Keratinocyte (primary cell): ENCODE measurements at regions not wholly inside any gene's neighbourhood (a gene's known extent, or its start where the extent isn't known, plus 50 kb on each side); places are given as distances from the start of the nearest gene placed in this dataset.

Experiments used
- DNase-seq: peaks from one replicate; pipeline ENCODE4 v3.0.0-alpha.2; 2011; ENCODE audit warnings: low read depth, missing footprints, low spot score
- FAIRE-seq: peaks from 2 replicates; lab custom pipeline; 2011; peaks lifted over from hg19 to GRCh38; lab: Jason Lieb, UNC
- H2AFZ ChIP-seq: 2 replicates; pipeline ENCODE4 v1.6.0; 2012; ENCODE audit warnings: low read length, control low read depth, inconsistent platforms; ENCODE audit not compliant: control insufficient read depth
- H3K27ac ChIP-seq: 2 replicates; pipeline ENCODE4 v1.5.1; 2011; ENCODE audit warnings: low read length; ENCODE audit not compliant: control insufficient read depth, insufficient read depth
- H3K27me3 ChIP-seq: 3 replicates; pipeline ENCODE4 v1.6.0; 2011; ENCODE audit warnings: low read length; ENCODE audit not compliant: control insufficient read depth, insufficient read depth; ENCODE audit errors: extremely low read depth
- H3K36me3 ChIP-seq, 2 experiments: 2 replicates in 1 of 2; 3 replicates in 1 of 2; pipeline ENCODE4 v1.5.1; 2011; ENCODE audit warnings: low read length in 2 of 2, mild to moderate bottlenecking in 1 of 2; ENCODE audit not compliant: control insufficient read depth in 2 of 2, insufficient read depth in 2 of 2; ENCODE audit errors: extremely low read depth in 1 of 2
- H3K4me1 ChIP-seq: 3 replicates; pipeline ENCODE4 v1.5.1; 2011; ENCODE audit warnings: low read length; ENCODE audit not compliant: control insufficient read depth, insufficient read depth; ENCODE audit errors: extremely low read depth
- H3K4me2 ChIP-seq: 3 replicates; pipeline ENCODE4 v1.6.0; 2011; ENCODE audit warnings: low read depth, low read length; ENCODE audit not compliant: control insufficient read depth, insufficient read depth; ENCODE audit errors: extremely low read depth
- H3K4me3 ChIP-seq, 3 experiments: fragments of 200-600 bp in 1 of 3; sonication (generic) in 1 of 3; 2 replicates in 2 of 3; 3 replicates in 1 of 3; pipeline ENCODE4 v1.5.1; 2011 to 2016; ENCODE audit warnings: low read length in 3 of 3, mild to moderate bottlenecking in 3 of 3, control low read depth in 2 of 3, inconsistent platforms in 1 of 3, low read depth in 1 of 3, mixed read lengths in 1 of 3, mixed run types in 1 of 3, moderate library complexity in 1 of 3; ENCODE audit not compliant: control insufficient read depth in 2 of 3, insufficient read depth in 2 of 3; ENCODE audit errors: extremely low read depth in 1 of 3
- H3K79me2 ChIP-seq: 2 replicates; pipeline ENCODE4 v1.6.0; 2012; ENCODE audit warnings: low read length; ENCODE audit not compliant: control insufficient read depth, insufficient read depth
- H3K9ac ChIP-seq: 3 replicates; pipeline ENCODE4 v1.6.0; 2011; ENCODE audit warnings: low read length; ENCODE audit not compliant: control insufficient read depth, insufficient read depth; ENCODE audit errors: extremely low read depth
- H3K9me1 ChIP-seq: 3 replicates; pipeline ENCODE4 v1.6.0; 2011; ENCODE audit warnings: low read length; ENCODE audit not compliant: control insufficient read depth, insufficient read depth; ENCODE audit errors: extremely low read depth
- H3K9me3 ChIP-seq: 2 replicates; pipeline ENCODE4 v1.5.1; 2012; ENCODE audit warnings: low read depth, low read length; ENCODE audit not compliant: control insufficient read depth
- H4K20me1 ChIP-seq: 3 replicates; pipeline ENCODE4 v1.6.0; 2011; ENCODE audit warnings: low read length; ENCODE audit not compliant: control insufficient read depth, insufficient read depth; ENCODE audit errors: extremely low read depth
- CTCF ChIP-seq, 3 experiments: IDR thresholded peaks in 1 of 3; conservative IDR thresholded peaks in 1 of 3; optimal IDR thresholded peaks in 1 of 3; 2 replicates in 2 of 3; 3 replicates in 1 of 3; pipeline versions ENCODE3 to v1.5.1; 2011; ENCODE audit warnings: low read length in 3 of 3, mild to moderate bottlenecking in 3 of 3, moderate library complexity in 2 of 3, control low read depth in 1 of 3, inconsistent platforms in 1 of 3; ENCODE audit not compliant: insufficient read depth in 2 of 3; ENCODE audit errors: extremely low read depth in 1 of 3
- EZH2 ChIP-seq: IDR thresholded peaks from one replicate; pipeline ENCODE4 v1.6.1; 2012; ENCODE audit warnings: inconsistent platforms, mild to moderate bottlenecking, low read length, moderate library complexity
- dilution Hi-C: fragments of 300-500 bp; cut with MboI; formaldehyde crosslinking; loops from one replicate; pipeline ENCODE4 v1.7.0; 2020; ENCODE audit warnings: low sequenced_read_pairs; ENCODE audit not compliant: extremely low pct_ligation_motif_present

GRCh38 chr18:73286584-73286983 is 418.8 kb upstream of the NETO1 start:
- Histone ChIP-seq H3K9me3 (no peaks in the 10 kb centered on the region), H3K79me2 (no peaks in the 10 kb centered on the region), H3K4me1 (no peaks in the 10 kb centered on the region), H3K36me3 (no peaks in the 10 kb centered on the region), H3K27me3 (no peaks in the 10 kb centered on the region), H3K27ac (no peak overlapping the region), H3K4me3 (no peak overlapping the region), H3K4me2 (no peak overlapping the region), H3K9ac (no peak overlapping the region), H3K9me1 (no peaks in the 10 kb centered on the region), H2AFZ (no peak overlapping the region), H4K20me1 (no peaks in the 10 kb centered on the region)
- DNase-seq = no peak
- FAIRE-seq = no peak
- dilution Hi-C loops = no loop called here
- no peak for TF ChIP-seq EZH2
- TF ChIP-seq CTCF (optimal IDR thresholded peaks at IDR 0.05 in 1 of 3, IDR thresholded peaks at IDR 0.05 in 1 of 3, conservative IDR thresholded peaks at IDR 0.05 in 1 of 3; ENCODE audit: extremely low read depth in 1 of 3, insufficient read depth in 2 of 3, low read length in 3 of 3) = no peak

GRCh38 chr18:73283788-73284187 is 416.0 kb upstream of the NETO1 start:
- Histone ChIP-seq H4K20me1 (no peaks in the 10 kb centered on the region), H3K9ac (no peak overlapping the region), H3K27ac (no peak overlapping the region), H3K4me1 (no peaks in the 10 kb centered on the region), H3K9me3 (no peaks in the 10 kb centered on the region), H3K4me2 (no peak overlapping the region), H3K4me3 (no peak overlapping the region), H2AFZ (no peak overlapping the region), H3K79me2 (no peaks in the 10 kb centered on the region), H3K9me1 (no peaks in the 10 kb centered on the region), H3K36me3 (no peaks in the 10 kb centered on the region), H3K27me3 (no peaks in the 10 kb centered on the region)
- no peak for TF ChIP-seq EZH2
- TF ChIP-seq CTCF (optimal IDR thresholded peaks at IDR 0.05 in 1 of 3, IDR thresholded peaks at IDR 0.05 in 1 of 3, conservative IDR thresholded peaks at IDR 0.05 in 1 of 3; ENCODE audit: extremely low read depth in 1 of 3, insufficient read depth in 2 of 3, low read length in 3 of 3) = no peak
- FAIRE-seq (no peak), DNase-seq (no peak)
- dilution Hi-C loops = no loop called here
